Activated T-cell treated with anti-CD3 and anti-CD28 coated beads, Interleukin-2, amount 50 U/mL, for 4 hours (primary cell): ENCODE measurements at regions not wholly inside any gene's neighbourhood (a gene's known extent, or its start where the extent isn't known, plus 50 kb on each side); places are given as distances from the start of the nearest gene placed in this dataset.

Source experiments
- ATAC-seq, 2 donors: fragments of 200-7000 bp; cut with Tn5 transposase; one replicate each; pipeline ENCODE4 v1.10.0; 2021
- DNase-seq: peaks from one replicate; pipeline ENCODE4 v3.0.0-alpha.2; 2020
- H3K27me3 Mint-ChIP-seq: one replicate; pipeline ENCODE4 v1.8.0; 2021; ENCODE audit warnings: low read depth, mixed read lengths
- H3K36me3 Mint-ChIP-seq: one replicate; pipeline ENCODE4 v1.8.0; 2022; ENCODE audit warnings: mixed read lengths; ENCODE audit not compliant: insufficient read depth
- H3K4me1 Mint-ChIP-seq: one replicate; pipeline ENCODE4 v1.8.0; 2021; ENCODE audit warnings: low read depth, mixed read lengths
- H3K4me3 Mint-ChIP-seq: one replicate; pipeline ENCODE4 v1.8.0; 2021; ENCODE audit warnings: mild to moderate bottlenecking, moderate library complexity, mixed read lengths
- H3K9me3 Mint-ChIP-seq: one replicate; pipeline ENCODE4 v1.8.0; 2021; ENCODE audit warnings: mixed read lengths

DNA sequence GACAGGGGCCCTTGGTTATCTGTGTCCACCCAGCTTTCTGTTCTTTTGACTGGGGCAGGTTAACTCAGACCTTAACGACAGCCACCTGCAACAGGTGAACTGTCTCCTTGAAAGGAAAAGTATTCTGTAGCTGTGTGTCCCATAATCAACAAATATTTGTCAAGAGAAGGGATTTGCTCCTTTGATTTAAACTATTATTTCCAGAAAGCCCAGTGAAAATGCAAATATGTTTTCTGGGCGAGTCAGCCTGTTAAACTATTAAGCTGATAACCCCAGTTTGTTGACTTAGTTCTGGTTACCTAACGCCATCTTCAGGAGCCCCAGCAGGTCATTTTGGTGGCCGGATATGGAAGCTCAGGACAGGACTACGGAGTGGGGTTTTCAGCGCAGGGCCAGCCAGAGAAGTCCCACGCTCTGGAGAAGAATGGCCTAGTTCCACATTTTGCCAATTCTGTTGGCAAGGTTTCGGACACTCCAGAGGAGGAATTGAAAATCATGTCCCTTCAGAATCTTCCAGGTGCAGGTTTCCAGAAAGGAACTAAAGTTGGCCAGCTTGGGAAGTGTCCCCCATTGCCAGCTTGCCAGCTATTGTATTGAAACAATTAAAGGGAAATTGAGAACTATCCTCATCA is 54.5 kb downstream of the ADRA2A start:
- Mint-ChIP-seq H3K4me1 (no peaks in the 10 kb centered on the region), H3K27me3 (peaks cover 11% of the 10 kb centered on the region), H3K36me3 (no peaks in the 10 kb centered on the region), H3K4me3 (no peak overlapping the region), H3K9me3 (no peaks in the 10 kb centered on the region)
- ATAC-seq (no peak), DNase-seq (no peak)

GRCh38 chr10:111137007-111137406 is 60.2 kb downstream of the ADRA2A start:
- Mint-ChIP-seq H3K27me3 (peaks cover 26% of the 10 kb centered on the region), H3K4me1 (no peaks in the 10 kb centered on the region), H3K4me3 (no peak overlapping the region), H3K36me3 (no peaks in the 10 kb centered on the region), H3K9me3 (no peaks in the 10 kb centered on the region)
- ATAC-seq (no peak), DNase-seq (no peak)

DNA sequence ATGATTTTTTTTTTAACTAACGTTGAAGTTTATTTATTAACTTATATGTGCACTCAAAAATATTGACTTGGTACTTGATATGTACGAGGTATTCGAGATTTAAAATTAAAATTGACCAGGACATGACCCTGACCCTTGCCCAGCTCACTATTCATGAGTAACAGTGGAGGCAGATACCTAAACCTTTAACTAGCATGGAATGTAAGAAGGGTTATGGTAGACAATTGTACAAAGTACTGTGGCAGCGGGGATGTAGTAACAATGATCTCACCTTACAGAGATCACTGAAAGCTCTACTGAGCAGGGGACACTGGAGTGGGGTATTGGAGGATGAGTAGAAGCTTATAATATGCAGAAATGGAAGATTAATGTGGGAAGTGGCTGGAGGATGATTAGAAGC is 60.8 kb downstream of the ADRA2A start:
- no peak for ATAC-seq
- Mint-ChIP-seq H3K27me3 (peaks cover 30% of the 10 kb centered on the region), H3K4me1 (no peaks in the 10 kb centered on the region), H3K4me3 (no peak overlapping the region), H3K9me3 (no peaks in the 10 kb centered on the region), H3K36me3 (no peaks in the 10 kb centered on the region)
- DNase-seq = no peak

DNA sequence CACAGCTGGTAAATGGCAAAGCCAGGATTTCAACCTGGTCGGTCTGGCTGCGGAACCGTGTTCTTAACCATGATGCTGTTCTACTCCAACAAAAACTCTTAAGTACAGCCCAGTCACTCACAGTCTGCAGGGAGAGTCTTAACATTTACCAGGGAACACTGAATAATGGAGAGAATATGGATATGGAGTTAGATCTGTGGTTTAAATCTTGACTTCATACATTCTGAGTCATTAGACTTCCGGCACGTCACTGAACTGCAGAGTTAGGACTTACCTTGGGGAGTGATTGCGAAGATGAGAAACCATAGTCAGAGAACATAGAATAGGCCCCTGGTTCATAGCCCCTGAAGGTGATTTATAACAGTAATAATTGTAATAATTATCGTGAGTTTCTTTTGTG is 61.7 kb downstream of the ADRA2A start:
- Mint-ChIP-seq H3K36me3 (no peaks in the 10 kb centered on the region), H3K4me3 (no peak overlapping the region), H3K9me3 (no peaks in the 10 kb centered on the region), H3K27me3 (peaks cover 30% of the 10 kb centered on the region), H3K4me1 (no peaks in the 10 kb centered on the region)
- DNase-seq (no peak), ATAC-seq (no peak)

DNA sequence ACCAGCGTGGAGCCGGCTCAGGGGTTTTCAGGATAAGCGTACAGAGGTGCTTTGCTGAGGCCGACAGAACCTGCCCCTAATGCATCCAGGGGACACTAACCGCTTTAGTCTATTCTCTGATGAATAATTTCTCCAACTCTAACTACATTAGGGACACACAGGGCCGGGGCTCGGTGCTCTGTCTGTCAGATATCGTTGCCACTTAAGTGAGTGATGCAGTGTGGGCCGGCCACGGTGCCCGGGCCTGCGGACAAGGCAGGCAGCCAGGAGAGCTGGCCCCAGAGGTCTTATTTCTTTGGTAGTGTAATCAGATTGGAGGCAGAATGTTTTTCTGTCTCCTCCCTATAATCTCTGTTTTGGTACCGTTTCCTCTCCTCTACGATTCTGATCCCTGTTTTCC is 62.7 kb downstream of the ADRA2A start:
- no peak for DNase-seq
- H3K27me3 Mint-ChIP-seq = peaks cover 30% of the 10 kb centered on the region
- no peaks in the 10 kb centered on the region for H3K36me3 Mint-ChIP-seq
- ATAC-seq = no peak
- H3K9me3 Mint-ChIP-seq = no peaks in the 10 kb centered on the region
- no peaks in the 10 kb centered on the region for H3K4me1 Mint-ChIP-seq
- H3K4me3 Mint-ChIP-seq = no peak overlapping the region

DNA sequence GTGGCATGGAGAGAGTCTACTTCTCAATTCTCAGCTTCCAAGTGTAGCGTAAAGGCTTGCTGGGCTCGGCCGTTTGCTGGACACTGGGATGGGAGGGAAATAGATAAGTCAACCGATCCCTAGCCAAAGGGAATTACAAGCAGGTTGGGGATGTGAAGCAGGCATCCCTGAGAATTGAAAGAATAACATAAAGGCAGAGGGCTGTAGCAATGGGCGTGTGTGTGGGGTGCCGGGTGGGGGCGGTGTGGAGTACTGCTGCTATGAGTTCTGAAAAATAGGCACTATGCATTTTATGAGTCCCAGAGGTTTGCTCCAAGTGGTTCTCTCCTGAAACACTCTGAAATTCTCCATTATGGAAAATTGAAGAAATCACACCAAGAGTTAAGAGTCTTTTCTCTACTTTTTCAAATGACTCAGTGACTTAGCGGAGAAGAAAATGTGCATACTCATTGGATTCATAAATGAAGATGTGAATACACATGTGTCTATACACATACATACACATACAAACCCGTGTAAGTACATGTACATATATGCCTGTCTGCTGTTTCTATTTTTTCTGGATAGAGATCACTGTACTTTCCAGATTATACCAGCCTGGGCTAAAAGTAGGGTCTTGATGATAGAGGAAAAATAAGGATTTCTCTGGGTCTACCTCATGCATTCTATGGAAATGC is 65.4 kb downstream of the ADRA2A start:
- peaks cover 11% of the 10 kb centered on the region for H3K4me1 Mint-ChIP-seq
- H3K27me3 Mint-ChIP-seq = peaks cover 20% of the 10 kb centered on the region
- no peaks in the 10 kb centered on the region for H3K9me3 Mint-ChIP-seq
- ATAC-seq (no peak), DNase-seq (no peak)
- H3K4me3 Mint-ChIP-seq = no peak overlapping the region
- no peaks in the 10 kb centered on the region for H3K36me3 Mint-ChIP-seq

GRCh38 chr10:111146025-111146640 is 69.3 kb downstream of the ADRA2A start:
- H3K9me3 Mint-ChIP-seq = no peaks in the 10 kb centered on the region
- no peak for DNase-seq
- H3K4me3 Mint-ChIP-seq = no peak overlapping the region
- ATAC-seq = no peak
- peaks cover 6% of the 10 kb centered on the region for H3K27me3 Mint-ChIP-seq
- no peaks in the 10 kb centered on the region for H3K36me3 Mint-ChIP-seq
- H3K4me1 Mint-ChIP-seq = peaks cover 11% of the 10 kb centered on the region

DNA sequence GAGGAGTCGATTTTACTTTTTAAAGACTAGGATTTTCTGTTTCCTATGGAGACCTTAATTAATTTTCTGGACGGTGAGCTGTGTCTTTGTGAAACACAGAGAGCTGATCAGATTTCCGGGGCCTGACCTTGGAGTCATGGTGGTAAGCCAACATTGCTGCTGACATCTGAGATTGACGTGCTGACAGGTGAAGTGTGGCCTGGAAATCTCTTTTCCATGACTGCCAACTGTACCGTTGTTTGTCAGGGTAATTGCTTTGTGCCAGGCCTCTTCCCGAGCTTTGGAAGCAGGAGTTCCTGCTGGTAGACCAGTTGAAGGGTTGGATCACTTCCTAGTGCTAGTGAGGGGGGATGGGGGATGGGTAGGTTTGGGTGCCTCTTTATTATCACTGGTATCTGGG is 71.2 kb downstream of the ADRA2A start:
- no peaks in the 10 kb centered on the region for H3K9me3 Mint-ChIP-seq
- DNase-seq = no peak
- H3K4me3 Mint-ChIP-seq = no peak overlapping the region
- no peak for ATAC-seq
- H3K27me3 Mint-ChIP-seq = peaks cover 4% of the 10 kb centered on the region
- H3K36me3 Mint-ChIP-seq = no peaks in the 10 kb centered on the region
- H3K4me1 Mint-ChIP-seq = peaks cover 11% of the 10 kb centered on the region

GRCh38 chr10:111148440-111148839 is 71.6 kb downstream of the ADRA2A start:
- DNase-seq (no peak), ATAC-seq (no peak)
- H3K4me1 Mint-ChIP-seq = peaks cover 11% of the 10 kb centered on the region
- no peak overlapping the region for H3K4me3 Mint-ChIP-seq
- no peaks in the 10 kb centered on the region for H3K36me3 Mint-ChIP-seq
- H3K9me3 Mint-ChIP-seq = no peaks in the 10 kb centered on the region
- H3K27me3 Mint-ChIP-seq = peaks cover 6% of the 10 kb centered on the region

GRCh38 chr10:111150691-111151090 is 73.9 kb downstream of the ADRA2A start:
- Mint-ChIP-seq H3K36me3 (no peaks in the 10 kb centered on the region), H3K9me3 (no peaks in the 10 kb centered on the region), H3K27me3 (peaks cover 15% of the 10 kb centered on the region), H3K4me1 (peaks cover 11% of the 10 kb centered on the region), H3K4me3 (no peak overlapping the region)
- ATAC-seq (no peak), DNase-seq (no peak)

DNA sequence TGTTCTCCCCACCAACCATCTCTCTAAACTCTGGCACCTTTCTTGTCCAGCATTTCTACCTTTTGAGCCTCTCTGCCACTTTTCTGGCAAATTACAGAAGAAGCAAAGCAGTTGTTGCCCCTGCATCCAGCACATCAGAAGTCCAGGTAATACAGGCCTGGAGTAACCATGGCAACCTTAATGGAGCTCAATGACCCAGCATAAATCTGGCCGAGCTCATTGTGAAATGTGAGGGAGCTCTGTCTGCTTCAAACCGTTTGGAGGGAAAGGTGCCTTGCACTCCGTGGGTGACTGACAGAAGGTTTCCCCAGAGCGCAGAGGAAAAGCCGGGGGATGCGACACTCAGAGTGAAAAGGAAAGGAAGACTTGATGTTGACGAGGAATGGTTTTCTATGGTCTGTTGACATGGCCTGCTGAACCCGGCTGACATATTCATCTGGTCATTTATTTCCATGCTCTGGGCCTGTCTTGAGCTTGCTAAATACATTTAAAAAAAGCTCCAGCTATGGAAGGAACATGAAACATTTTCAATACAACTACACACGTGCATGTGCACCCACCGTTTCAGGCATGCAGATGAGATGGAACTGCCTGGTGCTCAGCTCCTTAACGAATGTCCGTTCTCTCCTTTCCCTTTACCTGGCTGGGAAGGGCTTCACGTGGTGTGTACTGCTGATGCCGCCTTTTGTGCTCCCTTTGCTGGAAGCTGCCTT is 74.9 kb downstream of the ADRA2A start:
- Mint-ChIP-seq H3K9me3 (no peaks in the 10 kb centered on the region), H3K4me3 (no peak overlapping the region), H3K4me1 (peaks cover 2% of the 10 kb centered on the region), H3K36me3 (no peaks in the 10 kb centered on the region), H3K27me3 (peaks cover 24% of the 10 kb centered on the region)
- no peak for DNase-seq
- no peak for ATAC-seq

GRCh38 chr10:111156754-111157153 is 79.9 kb downstream of the ADRA2A start:
- no peak for ATAC-seq
- no peaks in the 10 kb centered on the region for H3K36me3 Mint-ChIP-seq

DNA sequence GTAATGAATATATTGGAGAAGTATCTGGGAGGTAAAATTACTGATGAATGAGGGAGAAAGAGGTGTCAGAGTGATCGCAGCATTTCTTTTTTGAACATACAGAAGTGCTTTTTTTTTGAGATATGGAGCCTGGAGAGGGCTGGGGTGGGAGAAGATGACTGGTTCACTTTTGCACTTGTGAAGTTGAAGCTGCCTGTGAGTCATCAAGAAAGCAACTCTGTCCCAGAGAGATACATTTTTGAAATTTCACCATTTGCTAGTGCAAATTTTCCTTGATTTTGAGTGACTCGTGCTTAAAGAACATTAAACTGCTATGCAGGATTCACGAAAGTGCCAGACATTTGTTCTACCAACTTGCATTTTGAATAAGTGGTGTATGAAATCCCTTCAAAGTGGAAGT is 81.8 kb downstream of the ADRA2A start:
- no peaks in the 10 kb centered on the region for H3K4me1 Mint-ChIP-seq
- DNase-seq (no peak), ATAC-seq (no peak)
- H3K36me3 Mint-ChIP-seq = no peaks in the 10 kb centered on the region
- peaks cover 35% of the 10 kb centered on the region for H3K27me3 Mint-ChIP-seq
- no peak overlapping the region for H3K4me3 Mint-ChIP-seq
- no peaks in the 10 kb centered on the region for H3K9me3 Mint-ChIP-seq

More at GRCh38 chr10:111156754-111157153, 79.9 kb downstream of the ADRA2A start:
- DNase-seq = no peak
- Mint-ChIP-seq H3K4me3 (no peak overlapping the region), H3K4me1 (no peaks in the 10 kb centered on the region), H3K9me3 (no peaks in the 10 kb centered on the region), H3K27me3 (peaks cover 35% of the 10 kb centered on the region)

- no peak overlapping the region for H3K4me3 Mint-ChIP-seq
- H3K4me1 Mint-ChIP-seq = no peaks in the 10 kb centered on the region
- peaks cover 5% of the 10 kb centered on the region for H3K9me3 Mint-ChIP-seq
- H3K36me3 Mint-ChIP-seq = no peaks in the 10 kb centered on the region
- ATAC-seq = no peak
- no peak for DNase-seq
- H3K27me3 Mint-ChIP-seq = peaks cover 27% of the 10 kb centered on the region
Measured at GRCh38 chr10:111161109-111161874, 84.5 kb downstream of the ADRA2A start.
